Subcutaneous abdominal adipose tissue (tissue), 5 donors: ENCODE measurements at regions not wholly inside any gene's neighbourhood (a gene's known extent, or its start where the extent isn't known, plus 50 kb on each side); places are given as distances from the start of the nearest gene placed in this dataset.

Experiments
- H3K27ac ChIP-seq: one replicate; pipeline ENCODE4 v1.7.0; 2013; ENCODE audit warnings: low read depth, mild to moderate bottlenecking, inconsistent platforms, low read length, moderate library complexity
- H3K27me3 ChIP-seq, 5 donors: one replicate each; pipeline ENCODE4 v1.7.0; 2013; ENCODE audit warnings: low read length in 5 of 5, inconsistent platforms in 1 of 5; ENCODE audit not compliant: control insufficient read depth in 5 of 5, insufficient read depth in 4 of 5
- H3K36me3 ChIP-seq, 5 donors: one replicate each; pipeline ENCODE4 v1.7.0; 2013; ENCODE audit warnings: low read length in 5 of 5; ENCODE audit not compliant: control insufficient read depth in 5 of 5, insufficient read depth in 5 of 5
- H3K4me1 ChIP-seq, 5 donors: one replicate each; pipeline ENCODE4 v1.7.0; 2013; ENCODE audit warnings: low read length in 5 of 5, mild to moderate bottlenecking in 3 of 5, moderate library complexity in 1 of 5; ENCODE audit not compliant: control insufficient read depth in 5 of 5, insufficient read depth in 5 of 5
- H3K4me3 ChIP-seq, 5 donors: one replicate each; pipeline ENCODE4 v1.7.0; 2013; ENCODE audit warnings: low read length in 5 of 5, low read depth in 1 of 5
- H3K9ac ChIP-seq, 5 donors: one replicate each; pipeline ENCODE4 v1.7.0; 2013; ENCODE audit warnings: low read length in 5 of 5, mild to moderate bottlenecking in 4 of 5, moderate library complexity in 3 of 5
- H3K9me3 ChIP-seq, 5 donors: one replicate each; pipeline ENCODE4 v1.7.0; 2013; ENCODE audit warnings: low read length in 5 of 5; ENCODE audit not compliant: control insufficient read depth in 5 of 5
- donor health status: healthy.
- donor health status: healthy.
- donor health status: healthy.
- donor health status: healthy.
- donor health status: healthy.

DNA sequence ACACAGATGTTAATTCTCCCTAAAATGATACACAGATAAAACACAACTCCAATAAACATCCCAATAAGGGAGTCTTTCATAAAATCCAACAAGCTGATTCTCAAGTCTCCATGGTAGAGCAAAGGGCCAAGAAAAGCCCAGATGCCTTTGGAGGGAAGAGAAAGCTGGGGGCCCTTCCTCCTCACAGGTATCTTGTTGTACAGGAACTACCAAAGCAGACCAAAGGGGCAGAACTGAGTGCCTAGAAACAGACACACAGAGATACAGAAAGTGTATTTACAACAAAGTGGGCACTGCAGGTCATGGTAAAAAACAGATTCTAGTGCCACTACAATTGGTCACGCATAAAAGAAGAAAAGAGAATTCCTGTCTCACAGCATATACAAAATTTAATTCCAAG lies 87.2 kb upstream of the NSMCE3 start:
- Histone ChIP-seq H3K27ac (no peak overlapping the region), H3K9me3 (no peaks in the 10 kb centered on the region), H3K36me3 (no peaks in the 10 kb centered on the region), H3K4me3 (no peak overlapping the region), H3K27me3 (no peaks in the 10 kb centered on the region), H3K9ac (no peak overlapping the region), H3K4me1 (no peaks in the 10 kb centered on the region)

DNA sequence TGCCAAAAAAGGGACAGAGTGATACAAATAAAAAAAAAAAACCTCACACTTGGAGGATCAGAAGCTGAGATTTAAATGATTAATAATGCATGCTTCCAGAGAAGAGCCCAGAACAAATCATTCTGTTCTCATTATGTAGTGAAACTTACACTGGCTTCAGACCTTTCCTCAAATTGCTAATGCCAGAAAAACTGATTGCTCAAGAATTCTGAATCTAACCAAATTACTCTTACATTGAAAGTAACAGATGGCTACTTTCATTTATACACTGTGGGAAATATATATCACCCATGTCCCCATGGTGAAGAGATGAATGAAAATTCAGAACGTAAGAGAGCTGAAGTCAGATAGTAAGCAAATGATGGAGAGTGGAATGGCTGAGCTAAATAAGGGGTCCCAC lies 85.9 kb upstream of the NSMCE3 start:
- H3K9me3 ChIP-seq, result no peaks in the 10 kb centered on the region
- no peaks in the 10 kb centered on the region for H3K36me3 ChIP-seq
- no peak overlapping the region for H3K9ac ChIP-seq
- no peak overlapping the region for H3K27ac ChIP-seq
- no peak overlapping the region for H3K4me3 ChIP-seq
- no peaks in the 10 kb centered on the region for H3K4me1 ChIP-seq
- no peaks in the 10 kb centered on the region for H3K27me3 ChIP-seq

DNA sequence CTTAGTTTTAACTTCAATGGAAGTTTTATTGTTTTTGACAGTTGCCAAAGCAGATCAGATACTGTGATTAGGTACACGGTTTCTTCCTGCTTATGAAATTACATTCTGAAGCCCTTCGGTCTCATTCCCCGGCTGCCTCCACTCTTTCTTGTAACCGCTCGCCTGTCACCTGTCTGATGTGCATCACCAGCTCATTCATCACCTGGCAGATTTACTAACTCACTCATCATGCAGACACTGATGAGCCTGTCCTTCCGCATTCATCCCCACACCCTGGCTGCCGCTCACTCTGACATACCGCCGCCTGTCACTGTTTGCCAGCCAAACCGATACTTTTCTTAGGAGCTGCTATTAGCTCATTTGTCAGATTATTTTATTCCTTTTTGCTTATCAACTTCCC lies 82.8 kb upstream of the NSMCE3 start:
- Histone ChIP-seq H3K9me3 (no peaks in the 10 kb centered on the region), H3K4me3 (no peak overlapping the region), H3K27ac (no peak overlapping the region), H3K36me3 (no peaks in the 10 kb centered on the region), H3K27me3 (no peaks in the 10 kb centered on the region), H3K4me1 (peaks cover 5 to 16% (median 15%) of the 10 kb centered on the region in 5 donors), H3K9ac (no peak overlapping the region)

DNA sequence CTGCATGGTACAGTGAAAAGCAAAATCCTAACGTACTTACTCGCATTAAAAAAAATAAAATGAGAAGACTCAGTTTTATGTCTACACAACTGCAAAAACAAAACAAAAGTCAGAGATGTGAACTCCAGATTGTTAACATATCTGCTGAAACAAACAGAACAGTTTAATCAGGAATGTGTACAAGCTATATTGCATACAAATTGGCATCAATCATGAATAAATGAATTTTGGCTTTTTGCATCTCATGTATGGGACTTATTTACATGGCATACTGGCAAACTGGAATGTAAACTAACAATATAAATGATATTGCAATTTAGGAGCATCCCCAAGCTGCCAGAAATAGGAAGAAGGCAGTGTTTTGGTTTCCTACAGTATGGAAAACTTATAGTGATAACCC lies 79.6 kb upstream of the NSMCE3 start:
- Histone ChIP-seq H3K9me3 (no peaks in the 10 kb centered on the region), H3K4me1 (peaks cover 5 to 16% (median 15%) of the 10 kb centered on the region in 5 donors), H3K27ac (no peak overlapping the region), H3K36me3 (no peaks in the 10 kb centered on the region), H3K4me3 (no peak overlapping the region), H3K9ac (no peak overlapping the region), H3K27me3 (no peaks in the 10 kb centered on the region)

DNA sequence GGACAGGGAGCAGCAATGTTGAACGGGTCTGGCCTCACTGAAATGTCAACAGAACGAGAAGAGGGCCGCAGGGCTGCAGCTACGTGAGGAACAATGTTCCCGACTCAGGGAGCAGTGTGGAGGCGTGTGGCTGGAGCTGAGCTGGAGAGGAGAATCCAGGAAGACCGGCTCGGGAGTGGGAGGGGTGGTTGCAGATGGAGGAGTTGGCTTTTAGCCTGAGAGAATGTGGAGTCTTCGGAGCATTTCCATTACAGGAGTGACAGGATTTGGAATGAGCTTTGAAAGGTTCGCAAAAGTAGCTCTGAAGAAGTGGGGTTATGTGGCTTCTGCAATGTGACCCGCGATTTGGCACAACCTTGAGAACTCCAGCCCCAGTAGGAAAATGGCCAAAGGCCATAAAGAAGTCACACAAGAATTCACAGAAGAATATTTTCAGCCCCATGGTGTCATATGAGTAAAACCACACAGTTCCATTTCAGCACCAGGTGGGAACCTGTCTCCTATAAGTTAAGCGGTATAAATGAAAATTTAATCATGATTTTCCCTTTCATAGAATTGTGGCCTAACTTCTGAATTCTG lies 78.8 kb upstream of the NSMCE3 start:
- no peak overlapping the region for H3K27ac ChIP-seq
- peak overlapping the region in 3 of 5 donors; percentile 7 to 25 (median 12) for H3K4me3 ChIP-seq
- H3K4me1 ChIP-seq, result peaks cover 5 to 16% (median 15%) of the 10 kb centered on the region in 5 donors
- H3K36me3 ChIP-seq, result no peaks in the 10 kb centered on the region
- H3K27me3 ChIP-seq, result no peaks in the 10 kb centered on the region
- peak overlapping the region in 1 of 5 donors; percentile 19 for H3K9ac ChIP-seq
- no peaks in the 10 kb centered on the region for H3K9me3 ChIP-seq

DNA sequence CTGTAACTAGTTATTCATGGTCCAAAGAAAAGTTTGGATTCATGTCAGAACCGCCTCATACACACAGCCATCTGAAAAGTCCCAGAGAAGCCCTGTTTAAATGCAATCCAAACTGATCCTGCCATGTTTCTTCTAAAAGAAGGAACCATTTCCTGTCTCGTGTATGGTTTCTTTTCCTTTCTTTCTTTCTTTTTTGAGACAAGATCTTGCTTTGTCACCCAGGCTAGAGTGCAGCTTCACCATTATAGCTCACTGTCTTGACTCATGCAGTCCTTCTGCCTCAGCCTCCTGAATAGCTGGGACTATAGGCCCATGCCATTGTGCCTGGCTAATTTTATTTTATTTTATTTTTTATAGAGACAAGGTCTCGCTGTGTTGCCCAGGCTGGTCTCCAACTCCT lies 77.4 kb upstream of the NSMCE3 start:
- Histone ChIP-seq H3K4me1 (peaks cover 5 to 16% (median 15%) of the 10 kb centered on the region in 5 donors), H3K9me3 (no peaks in the 10 kb centered on the region), H3K4me3 (no peak overlapping the region), H3K36me3 (no peaks in the 10 kb centered on the region), H3K27me3 (no peaks in the 10 kb centered on the region), H3K27ac (no peak overlapping the region), H3K9ac (no peak overlapping the region)

DNA sequence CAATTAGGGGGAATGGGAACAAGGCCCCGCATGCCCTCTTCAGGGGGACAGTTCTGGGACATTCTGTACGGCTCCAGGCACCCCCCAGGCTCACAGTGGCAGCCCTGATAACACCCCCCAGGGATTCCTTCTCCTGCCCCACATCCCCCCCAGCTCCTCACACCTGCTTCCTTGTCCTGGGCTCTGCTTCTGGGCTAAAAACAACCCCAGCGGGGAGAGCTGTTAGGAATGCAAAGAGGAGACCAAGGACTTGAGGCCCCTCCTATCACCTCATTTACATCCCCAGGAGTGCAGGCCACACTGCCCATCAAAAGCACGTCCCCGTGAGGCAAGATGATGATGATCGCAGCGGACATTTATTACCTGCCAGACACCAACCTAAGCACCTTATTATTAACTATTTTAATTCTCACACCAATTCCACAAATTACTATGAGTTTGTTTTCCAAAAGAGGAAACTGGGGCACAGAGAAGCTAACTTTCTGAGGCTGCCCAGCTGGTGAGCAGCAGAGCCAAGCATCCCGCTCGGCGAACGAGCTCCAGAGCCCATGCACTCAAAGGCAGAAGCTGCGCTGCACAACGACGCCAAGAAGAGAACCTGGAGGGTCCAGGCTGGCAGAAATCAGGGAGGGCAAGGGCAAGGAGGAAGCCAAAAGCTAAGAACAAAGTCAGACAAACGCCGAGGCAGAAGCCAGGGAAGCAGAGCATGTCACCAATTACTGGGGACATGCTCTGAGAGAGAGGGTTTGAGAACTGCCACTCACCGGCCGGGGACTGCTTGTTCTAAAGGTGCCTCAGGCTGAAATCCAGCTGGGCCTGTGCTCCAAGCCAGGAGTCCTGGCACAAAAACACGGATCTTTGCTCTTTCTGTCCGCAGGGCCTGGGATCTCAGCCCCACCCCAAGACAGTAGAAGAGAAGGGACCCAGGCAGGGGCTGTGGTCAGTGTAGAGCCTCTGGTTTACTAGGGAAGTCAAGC lies 76.2 kb upstream of the NSMCE3 start:
- Histone ChIP-seq H3K9ac (no peak overlapping the region), H3K27ac (no peak overlapping the region), H3K36me3 (no peaks in the 10 kb centered on the region)

DNA sequence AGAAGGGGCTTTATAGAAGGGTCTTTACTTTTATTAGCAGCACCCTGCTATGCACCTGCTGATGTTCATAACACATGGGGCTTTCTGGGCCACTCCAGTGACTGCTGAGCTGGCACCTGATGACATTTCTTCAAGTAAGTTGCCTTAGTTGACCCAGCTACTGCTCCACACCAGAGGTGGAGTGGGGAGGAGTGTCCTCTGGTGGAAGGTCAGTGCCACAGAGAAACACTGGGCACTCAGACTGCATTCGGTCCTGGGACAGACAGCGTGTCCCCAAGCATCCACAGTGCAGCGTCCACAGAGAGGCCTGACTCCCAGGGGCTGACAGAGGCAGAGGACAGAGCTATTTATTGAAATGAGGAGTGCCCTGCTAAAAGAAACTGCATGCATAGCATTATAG lies 74.9 kb upstream of the NSMCE3 start:
- H3K4me3 ChIP-seq, result no peak overlapping the region
- H3K36me3 ChIP-seq, result no peaks in the 10 kb centered on the region
- no peak overlapping the region for H3K9ac ChIP-seq
- H3K27me3 ChIP-seq, result peaks cover 0 to 2% (median 0%) of the 10 kb centered on the region in 5 donors
- H3K4me1 ChIP-seq, result peaks cover 5 to 16% (median 15%) of the 10 kb centered on the region in 5 donors
- no peak overlapping the region for H3K27ac ChIP-seq
- no peaks in the 10 kb centered on the region for H3K9me3 ChIP-seq

More for the DNA sequence above, 76.2 kb upstream of the NSMCE3 start:
- Histone ChIP-seq H3K9me3 (no peaks in the 10 kb centered on the region), H3K27me3 (peaks cover 0 to 2% (median 0%) of the 10 kb centered on the region in 5 donors), H3K4me3 (no peak overlapping the region), H3K4me1 (peaks cover 5 to 16% (median 15%) of the 10 kb centered on the region in 5 donors)

DNA sequence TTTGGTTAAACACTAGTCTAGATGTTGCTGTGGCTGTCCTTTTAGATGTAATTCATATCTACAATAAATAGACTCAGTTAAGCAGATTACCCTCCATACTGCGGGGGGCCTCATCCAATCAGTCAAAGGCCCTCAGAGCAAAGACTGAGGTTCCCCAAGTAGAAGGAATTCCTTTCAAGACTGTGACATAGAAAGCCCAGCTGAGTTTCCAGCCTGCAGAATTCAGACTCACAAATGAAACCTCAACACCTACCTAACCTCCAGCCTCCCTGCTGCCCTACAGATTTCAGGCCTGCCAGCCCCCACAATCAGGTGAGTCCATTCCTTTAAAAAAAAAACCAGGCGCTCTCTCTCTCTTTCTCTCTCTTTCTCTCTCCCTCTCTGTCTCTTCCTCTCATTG lies 73.6 kb upstream of the NSMCE3 start:
- H3K36me3 ChIP-seq, result no peaks in the 10 kb centered on the region
- no peak overlapping the region for H3K9ac ChIP-seq
- no peaks in the 10 kb centered on the region for H3K9me3 ChIP-seq
- peaks cover 2 to 8% (median 7%) of the 10 kb centered on the region in 5 donors for H3K4me1 ChIP-seq
- no peak overlapping the region for H3K4me3 ChIP-seq
- peaks cover 0 to 2% (median 0%) of the 10 kb centered on the region in 5 donors for H3K27me3 ChIP-seq
- no peak overlapping the region for H3K27ac ChIP-seq

DNA sequence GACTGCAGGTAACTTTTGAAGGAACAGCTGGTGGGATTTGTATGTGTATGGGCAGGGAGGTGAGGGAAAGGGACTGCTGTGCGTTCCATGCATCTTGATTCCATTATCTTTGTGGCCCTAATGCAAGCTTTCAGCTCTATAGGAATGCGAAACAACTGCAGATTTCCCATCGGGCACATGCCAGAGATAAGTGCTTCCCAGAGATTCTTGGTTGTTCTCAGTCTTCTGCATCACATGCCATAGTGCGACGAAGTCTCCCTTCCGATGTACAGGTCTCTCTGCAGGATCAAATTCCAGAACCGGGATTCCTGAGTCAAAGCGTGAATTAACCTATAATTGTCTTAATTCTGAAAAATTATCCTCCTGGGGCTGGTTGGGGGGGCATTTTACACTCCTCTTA lies 72.6 kb upstream of the NSMCE3 start:
- H3K27ac ChIP-seq, result no peak overlapping the region
- H3K9me3 ChIP-seq, result no peaks in the 10 kb centered on the region
- peaks cover 0 to 4% (median 1%) of the 10 kb centered on the region in 5 donors for H3K4me1 ChIP-seq
- no peaks in the 10 kb centered on the region for H3K36me3 ChIP-seq
- H3K4me3 ChIP-seq, result no peak overlapping the region
- H3K9ac ChIP-seq, result no peak overlapping the region
- H3K27me3 ChIP-seq, result peaks cover 0 to 2% (median 0%) of the 10 kb centered on the region in 5 donors
